ENCODE measurements at regions not wholly inside any gene's neighbourhood (a gene's known extent, or its start where the extent isn't known, plus 50 kb on each side); places are given as distances from the start of the nearest gene placed in this dataset.

DNA sequence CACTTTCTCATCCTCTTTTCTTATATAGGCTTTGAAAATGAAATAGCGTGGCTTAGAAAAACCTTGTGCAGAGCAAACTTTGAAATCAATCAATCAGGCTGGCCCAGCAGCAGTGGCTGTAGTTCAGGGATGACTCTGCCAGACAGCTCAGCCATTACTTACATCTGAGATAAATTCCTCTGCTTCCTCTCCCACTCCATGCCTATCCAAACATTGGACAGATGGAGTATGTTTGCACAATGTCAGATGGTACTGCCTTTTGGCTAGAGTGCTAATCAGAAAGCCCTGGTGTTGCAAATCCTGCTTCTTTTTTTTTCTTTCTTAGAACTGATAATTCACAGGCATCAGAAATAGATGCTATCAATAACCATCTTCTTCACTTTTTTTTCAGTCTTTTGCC is 1065.1 kb downstream of the AGBL1 start:
- TF ChIP-seq CREB1 (CRISPR knock-in tag; IDR thresholded peaks at IDR 0.05; ENCODE audit: low read depth) (no peak), EZH2 (IDR thresholded peaks at IDR 0.05; ENCODE audit: low read depth, unreplicated experiment) (no peak), CTCF (conservative IDR thresholded peaks at IDR 0.05; ENCODE audit: low read depth in 2 of 2) (no peak), POLR2AphosphoS5 (IDR thresholded peaks at IDR 0.05; ENCODE audit: low read depth) (no peak), REST (IDR thresholded peaks at IDR 0.05; ENCODE audit: unreplicated experiment) (no peak), EZH2phosphoT487 (IDR thresholded peaks at IDR 0.05; ENCODE audit: unreplicated experiment) (no peak), STAT1 (IDR thresholded peaks at IDR 0.05; ENCODE audit: unreplicated experiment) (no peak)
